ENCODE measurements at regions not wholly inside any gene's neighbourhood (a gene's known extent, or its start where the extent isn't known, plus 50 kb on each side); places are given as distances from the start of the nearest gene placed in this dataset.
A peak's percentile ranks its signal among the peaks of the same experiment; 100 is the strongest.

DNA sequence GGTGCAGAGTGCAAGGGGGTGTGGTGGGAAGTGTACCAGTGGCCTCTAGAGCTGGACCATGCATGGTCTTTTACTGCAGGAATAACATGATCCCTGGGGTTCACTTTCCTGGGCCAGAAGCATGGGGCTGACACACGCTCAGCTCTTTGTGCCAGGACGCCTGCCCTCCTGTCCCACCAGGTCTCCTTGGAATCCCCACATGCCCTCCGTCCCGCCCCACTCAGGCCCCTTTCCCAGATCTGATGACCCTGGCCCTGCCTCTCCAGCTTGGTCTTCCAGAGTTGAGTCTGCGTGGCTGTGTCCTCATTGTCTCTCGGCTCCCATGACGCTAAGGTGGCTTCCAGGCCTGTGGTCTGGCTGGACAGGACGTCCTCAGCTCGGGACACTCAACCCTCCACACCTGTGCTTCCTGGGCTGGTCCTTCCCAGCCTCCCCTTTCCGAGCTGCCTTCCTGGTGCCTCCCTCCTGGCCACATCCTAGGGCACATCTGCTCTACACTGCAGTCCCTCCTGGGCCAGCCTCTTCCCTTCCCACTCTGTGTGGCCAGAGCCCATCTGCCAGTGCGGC is 249.5 kb upstream of the SHH start:
- peaks cover 3% of the 10 kb centered on the region for H3K27me3 Mint-ChIP-seq
- no peak overlapping the region for H3K27ac Mint-ChIP-seq
- no peak overlapping the region for H3K4me3 Mint-ChIP-seq
- peaks cover 3% of the 10 kb centered on the region for H3K4me1 Mint-ChIP-seq (ENCODE audit: low read depth)
- DNase-seq (no peak), ATAC-seq (no peak)
- ChIA-PET POLR2A (no interaction called here), CTCF (no interaction called here)
- TF ChIP-seq CTCF (IDR thresholded peaks at IDR 0.05): no peak
- intact Hi-C loops (cut with micrococcal nuclease): no loop called here
- H3K36me3 Mint-ChIP-seq (ENCODE audit: low read depth): no peaks in the 10 kb centered on the region
- H3K9me3 Mint-ChIP-seq: peaks cover 7% of the 10 kb centered on the region

GRCh38 chr7:156060925-156061324 is 248.7 kb upstream of the SHH start:
- H3K4me1 Mint-ChIP-seq (ENCODE audit: low read depth): peaks cover 3% of the 10 kb centered on the region
- DNase-seq: no peak
- ATAC-seq: no peak
- ChIA-PET CTCF (no interaction called here), POLR2A (no interaction called here)
- peaks cover 7% of the 10 kb centered on the region for H3K9me3 Mint-ChIP-seq
- H3K36me3 Mint-ChIP-seq (ENCODE audit: low read depth): no peaks in the 10 kb centered on the region
- TF ChIP-seq CTCF (IDR thresholded peaks at IDR 0.05): no peak
- H3K27me3 Mint-ChIP-seq: no peaks in the 10 kb centered on the region
- intact Hi-C loops (cut with micrococcal nuclease): no loop called here
- H3K27ac Mint-ChIP-seq: no peak overlapping the region
- H3K4me3 Mint-ChIP-seq: no peak overlapping the region

GRCh38 chr7:156059369-156059768 is 247.1 kb upstream of the SHH start:
- Mint-ChIP-seq H3K36me3 (ENCODE audit: low read depth) (no peaks in the 10 kb centered on the region), H3K4me3 (no peak overlapping the region), H3K27ac (no peak overlapping the region), H3K27me3 (no peaks in the 10 kb centered on the region), H3K4me1 (ENCODE audit: low read depth) (no peaks in the 10 kb centered on the region), H3K9me3 (peaks cover 7% of the 10 kb centered on the region)
- intact Hi-C loops (cut with micrococcal nuclease): no loop called here
- ATAC-seq (no peak), DNase-seq (peak; percentile 7)
- CTCF ChIA-PET: no interaction called here
- TF ChIP-seq CTCF (IDR thresholded peaks at IDR 0.05): no peak
- POLR2A ChIA-PET: no interaction called here

- Mint-ChIP-seq H3K9me3 (peaks cover 7% of the 10 kb centered on the region), H3K27me3 (no peaks in the 10 kb centered on the region), H3K27ac (no peak overlapping the region), H3K36me3 (ENCODE audit: low read depth) (no peaks in the 10 kb centered on the region), H3K4me1 (ENCODE audit: low read depth) (no peaks in the 10 kb centered on the region), H3K4me3 (no peak overlapping the region)
- no peak for TF ChIP-seq CTCF (IDR thresholded peaks at IDR 0.05)
- ATAC-seq (no peak), DNase-seq (no peak)
- intact Hi-C loops (cut with micrococcal nuclease): no loop called here
- POLR2A ChIA-PET: no interaction called here
- CTCF ChIA-PET: no interaction called here
Measured at GRCh38 chr7:156058248-156058647, 246.0 kb upstream of the SHH start.

GRCh38 chr7:156056534-156056933 is 244.3 kb upstream of the SHH start:
- CTCF ChIA-PET: no interaction called here
- intact Hi-C loops (cut with micrococcal nuclease): no loop called here
- Mint-ChIP-seq H3K27ac (no peak overlapping the region), H3K27me3 (no peaks in the 10 kb centered on the region), H3K9me3 (peaks cover 7% of the 10 kb centered on the region), H3K36me3 (ENCODE audit: low read depth) (no peaks in the 10 kb centered on the region), H3K4me1 (ENCODE audit: low read depth) (no peaks in the 10 kb centered on the region), H3K4me3 (no peak overlapping the region)
- POLR2A ChIA-PET: no interaction called here
- TF ChIP-seq CTCF (IDR thresholded peaks at IDR 0.05): no peak
- DNase-seq (no peak), ATAC-seq (no peak)
